ENCODE measurements at regions not wholly inside any gene's neighbourhood (a gene's known extent, or its start where the extent isn't known, plus 50 kb on each side); places are given as distances from the start of the nearest gene placed in this dataset.

DNA sequence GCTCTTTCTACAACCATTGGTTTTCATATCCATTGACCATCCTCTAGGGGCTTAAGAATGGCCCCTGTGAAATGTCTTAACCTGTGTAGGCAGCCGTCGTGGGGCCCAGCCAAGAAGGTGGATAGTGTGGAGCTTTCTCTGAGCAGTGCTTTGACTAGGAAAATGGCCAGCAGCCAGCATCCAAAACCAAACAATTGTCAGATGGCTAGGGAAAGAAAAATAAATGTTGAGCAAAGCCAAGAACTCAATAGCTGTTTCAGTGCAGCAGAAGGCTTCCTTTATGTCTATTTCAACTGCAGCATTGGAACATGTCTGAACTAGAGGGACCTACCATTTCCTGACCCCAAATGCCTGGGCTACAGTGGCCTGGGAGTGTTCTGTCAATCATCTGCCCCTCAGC is 374.9 kb downstream of the TLE4 start:
- ATAC-seq (no peak), DNase-seq (ENCODE audit: missing footprints) (no peak)
- intact Hi-C loops (cut with DNase I), result no loop called here

DNA sequence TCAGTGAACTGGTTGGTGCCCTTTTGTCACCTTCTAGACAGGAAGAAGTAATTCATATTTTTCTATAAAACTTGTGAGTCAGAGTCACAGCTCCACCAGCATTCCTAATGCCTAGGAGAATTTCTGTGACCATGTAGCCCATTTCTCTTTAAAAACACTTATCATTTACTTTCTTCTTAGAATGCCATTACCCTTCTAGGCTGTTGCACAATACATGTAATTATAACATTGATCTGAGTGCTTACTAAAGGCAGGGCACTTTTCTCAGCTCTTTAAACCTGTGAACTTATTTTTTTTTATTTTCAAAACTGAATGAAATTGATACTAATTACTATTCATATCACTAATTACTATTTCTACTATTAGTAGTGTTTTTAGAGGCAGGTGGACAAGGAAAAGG is 373.7 kb downstream of the TLE4 start:
- DNase-seq (ENCODE audit: missing footprints) (no peak), ATAC-seq (no peak)
- intact Hi-C loops (cut with DNase I), result no loop called here

DNA sequence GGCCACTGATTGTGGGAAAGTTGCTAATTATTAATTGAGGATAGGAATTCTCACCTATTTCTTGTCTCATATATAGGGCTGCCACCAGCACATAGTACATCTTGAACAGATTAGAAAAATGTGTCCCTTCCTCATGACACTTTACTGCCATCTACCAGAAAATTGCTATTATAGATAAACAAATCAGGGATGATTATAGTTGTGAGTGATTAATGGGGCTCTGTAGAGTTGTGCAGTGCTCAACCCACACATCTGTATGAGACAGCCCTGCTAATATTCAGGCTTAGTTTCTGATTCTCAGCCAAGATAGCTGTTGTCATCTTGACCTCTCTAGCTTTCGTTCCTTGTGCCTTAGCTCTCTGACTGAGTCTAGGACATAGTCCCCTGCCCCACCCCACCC is 373.3 kb downstream of the TLE4 start:
- intact Hi-C loops (cut with DNase I), result no loop called here
- DNase-seq (ENCODE audit: missing footprints) (no peak), ATAC-seq (no peak)

DNA sequence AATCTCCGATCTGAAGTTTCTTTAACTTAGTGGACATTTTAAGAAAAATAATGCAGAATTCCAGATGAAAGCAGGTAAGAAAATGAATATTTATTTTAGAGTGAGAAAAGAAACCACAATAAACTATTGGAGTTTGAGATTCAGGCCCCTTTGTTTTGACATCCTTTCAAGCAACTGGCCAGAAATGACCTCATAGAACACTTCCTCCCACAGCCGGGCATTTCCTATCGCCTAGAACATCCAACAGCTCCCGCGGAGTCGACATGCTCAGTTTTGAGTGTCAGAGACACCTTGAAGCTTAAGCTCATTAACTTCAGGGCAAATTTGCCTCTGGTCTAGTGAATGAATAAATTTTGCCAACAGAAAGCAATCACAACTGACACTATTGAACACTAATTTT is 369.2 kb downstream of the TLE4 start:
- intact Hi-C loops (cut with DNase I), result no loop called here
- ATAC-seq, result no peak
- DNase-seq (ENCODE audit: missing footprints), result no peak

DNA sequence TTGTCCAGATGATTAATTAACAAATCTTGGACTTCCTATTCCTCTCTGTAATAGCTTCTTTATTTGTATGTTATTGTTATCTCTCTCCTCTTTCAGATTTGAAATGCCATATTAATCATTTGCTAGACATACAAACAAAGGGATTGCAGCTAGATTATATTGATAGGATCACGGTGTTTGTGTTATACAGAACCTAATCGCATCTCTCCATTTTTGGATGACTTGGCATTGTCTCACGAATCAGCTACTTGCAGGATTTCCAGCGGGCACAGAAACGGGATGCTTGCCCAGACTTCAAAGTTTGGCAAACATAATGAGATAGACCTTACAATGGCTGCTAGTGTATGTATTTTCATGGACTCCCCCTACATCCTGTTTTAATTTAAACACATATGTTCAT is 368.1 kb downstream of the TLE4 start:
- DNase-seq (ENCODE audit: missing footprints) (no peak), ATAC-seq (no peak)
- intact Hi-C loops (cut with DNase I), result no loop called here

DNA sequence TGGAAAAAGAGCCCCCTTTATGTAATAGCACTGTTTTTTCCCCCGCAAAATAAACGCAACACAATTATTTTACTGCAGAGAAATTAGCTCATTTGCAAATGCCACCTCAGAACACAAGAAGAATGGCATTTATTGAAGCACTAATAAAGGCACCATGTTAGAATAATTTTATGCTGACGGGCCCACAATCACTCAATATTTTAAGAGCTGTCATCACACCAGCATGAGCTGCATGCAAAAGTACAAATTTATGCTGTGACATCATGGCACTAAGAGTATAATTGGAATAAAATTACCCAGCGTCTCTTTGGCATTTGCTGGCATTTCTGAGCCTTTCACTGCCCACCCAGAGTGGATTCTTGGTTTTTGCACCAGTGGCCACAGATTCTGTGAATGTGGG is 364.6 kb downstream of the TLE4 start:
- ATAC-seq, result no peak
- intact Hi-C loops (cut with DNase I), result no loop called here
- DNase-seq (ENCODE audit: missing footprints), result no peak

DNA sequence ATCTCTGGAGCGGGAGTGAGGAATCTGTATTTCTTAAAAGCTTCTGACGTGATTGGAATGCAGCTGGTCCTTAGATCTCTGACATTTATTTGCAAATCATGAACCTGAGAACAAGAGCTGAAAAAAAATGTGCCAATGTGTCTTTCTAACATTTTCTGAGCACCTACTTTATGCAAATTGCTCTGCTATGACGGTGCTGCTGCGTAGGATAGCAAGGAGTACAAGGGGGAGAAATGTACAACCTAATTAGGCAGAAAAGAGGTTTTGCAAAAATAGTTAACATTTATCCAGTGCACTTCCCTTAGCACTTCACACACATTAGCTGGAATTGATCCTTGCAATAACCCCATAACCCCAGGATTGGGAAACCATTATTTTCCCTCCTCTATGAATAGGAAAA is 357.5 kb downstream of the TLE4 start:
- ATAC-seq (no peak), DNase-seq (ENCODE audit: missing footprints) (no peak)
- intact Hi-C loops (cut with DNase I), result no loop called here

DNA sequence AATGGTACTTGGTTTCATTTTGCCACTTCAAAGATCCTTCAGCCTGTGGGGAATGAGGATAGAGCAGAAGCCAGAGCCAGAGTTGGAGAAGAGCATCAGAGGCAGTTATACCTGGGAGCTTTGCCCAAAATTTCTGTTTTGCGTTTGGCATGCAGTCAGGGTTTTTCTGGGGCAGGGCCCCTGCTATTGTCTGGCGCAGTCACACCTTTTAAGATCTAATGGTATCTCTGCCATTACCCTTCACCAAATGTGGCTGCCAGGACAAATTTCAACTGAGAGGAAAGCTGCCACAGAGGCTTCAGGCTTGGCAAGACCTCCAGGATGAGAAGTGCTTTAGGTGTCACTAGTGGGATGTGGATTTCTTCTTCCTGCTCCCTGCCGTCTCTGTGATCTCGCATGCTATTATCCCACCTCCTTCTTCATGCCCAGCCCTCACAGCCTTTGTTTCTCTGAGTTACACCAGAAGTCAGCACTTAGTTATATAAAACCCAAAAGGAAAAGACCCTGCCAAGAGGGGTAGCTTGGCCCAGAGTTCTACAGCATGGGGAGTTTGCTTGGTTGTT is 357.0 kb downstream of the TLE4 start:
- intact Hi-C loops (cut with DNase I), result no loop called here
- ATAC-seq (no peak), DNase-seq (ENCODE audit: missing footprints) (no peak)

DNA sequence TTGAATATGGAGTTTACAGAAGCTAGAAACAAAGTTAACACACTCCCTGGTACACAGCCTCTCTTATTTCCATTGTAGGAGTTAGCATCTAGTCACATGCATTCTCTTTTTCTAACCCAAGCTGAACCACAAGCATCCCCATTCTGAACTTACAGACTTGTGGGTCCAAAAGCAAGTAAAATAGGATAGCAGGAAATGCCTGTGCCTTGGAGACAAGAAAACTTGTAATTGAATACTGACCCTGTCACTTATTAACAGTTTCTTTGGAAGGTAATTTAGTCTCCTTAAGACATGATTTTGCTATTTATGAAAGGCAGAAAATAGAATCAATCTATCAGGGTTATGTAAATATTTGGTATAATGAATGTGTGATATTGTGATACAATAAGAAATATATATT is 353.6 kb downstream of the TLE4 start:
- ATAC-seq (no peak), DNase-seq (ENCODE audit: missing footprints) (no peak)
- intact Hi-C loops (cut with DNase I), result no loop called here

DNA sequence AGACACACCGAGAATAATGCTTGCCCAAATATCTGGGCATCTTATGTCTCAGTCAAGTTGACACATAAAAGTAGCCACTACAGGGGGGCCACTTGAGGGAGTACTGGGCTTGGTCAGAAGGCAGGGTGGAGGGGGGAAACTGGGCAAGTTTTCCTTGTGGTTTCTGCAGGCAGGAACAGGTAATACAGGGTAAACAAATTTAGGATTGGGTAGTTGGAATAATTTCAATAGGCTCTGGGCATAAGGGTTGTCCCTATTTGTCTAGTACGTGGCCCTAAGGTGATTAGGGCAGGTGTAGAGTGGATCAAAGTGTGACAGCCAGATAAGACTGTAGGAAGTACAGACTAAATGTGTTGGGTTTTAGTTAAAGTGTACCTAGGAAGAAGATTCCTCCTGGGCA is 353.1 kb downstream of the TLE4 start:
- ATAC-seq, result no peak
- intact Hi-C loops (cut with DNase I), result no loop called here
- no peak for DNase-seq (ENCODE audit: missing footprints)

DNA sequence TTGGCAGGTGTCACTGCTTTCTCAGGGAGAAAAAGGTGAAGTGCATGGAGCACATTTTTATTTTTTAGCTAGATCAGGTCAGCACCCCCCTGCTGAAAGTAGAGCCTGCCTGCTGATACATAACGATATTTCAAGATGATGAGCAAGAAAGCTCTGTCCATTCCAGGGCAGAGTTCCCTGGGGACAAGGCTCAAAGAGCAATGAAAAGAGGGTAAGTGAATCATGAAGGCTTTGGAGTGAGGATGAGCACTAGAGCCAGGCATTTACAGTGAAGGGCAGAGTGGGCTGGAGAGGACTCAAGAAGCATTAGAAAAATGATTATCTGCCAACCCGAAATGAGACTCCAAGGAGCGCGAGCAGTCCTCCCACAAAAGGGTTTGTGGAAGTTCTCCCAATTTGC is 345.7 kb downstream of the TLE4 start:
- ATAC-seq, result no peak
- DNase-seq (ENCODE audit: missing footprints), result no peak
- intact Hi-C loops (cut with DNase I), result no loop called here

DNA sequence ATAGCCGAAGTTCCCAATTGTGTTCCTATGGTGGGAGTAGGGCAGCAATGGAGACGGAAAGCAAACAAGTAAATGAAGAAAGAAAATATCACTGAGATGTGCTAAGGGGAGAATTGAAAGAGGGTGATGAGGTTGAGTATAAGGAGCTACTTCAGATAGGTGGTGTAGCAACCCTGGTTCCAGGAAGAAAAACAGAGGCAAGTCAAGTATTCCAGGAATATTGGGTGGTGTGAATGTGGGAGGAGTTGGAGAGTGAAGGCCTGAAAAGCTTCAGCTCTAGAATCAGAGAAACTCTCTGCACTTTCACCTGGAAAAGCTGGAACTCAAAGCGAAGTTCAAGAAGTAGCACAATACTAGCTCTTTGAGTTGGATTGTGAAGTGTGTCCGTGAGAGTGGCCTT is 342.1 kb downstream of the TLE4 start:
- ATAC-seq (no peak), DNase-seq (ENCODE audit: missing footprints) (no peak)
- intact Hi-C loops (cut with DNase I), result no loop called here

DNA sequence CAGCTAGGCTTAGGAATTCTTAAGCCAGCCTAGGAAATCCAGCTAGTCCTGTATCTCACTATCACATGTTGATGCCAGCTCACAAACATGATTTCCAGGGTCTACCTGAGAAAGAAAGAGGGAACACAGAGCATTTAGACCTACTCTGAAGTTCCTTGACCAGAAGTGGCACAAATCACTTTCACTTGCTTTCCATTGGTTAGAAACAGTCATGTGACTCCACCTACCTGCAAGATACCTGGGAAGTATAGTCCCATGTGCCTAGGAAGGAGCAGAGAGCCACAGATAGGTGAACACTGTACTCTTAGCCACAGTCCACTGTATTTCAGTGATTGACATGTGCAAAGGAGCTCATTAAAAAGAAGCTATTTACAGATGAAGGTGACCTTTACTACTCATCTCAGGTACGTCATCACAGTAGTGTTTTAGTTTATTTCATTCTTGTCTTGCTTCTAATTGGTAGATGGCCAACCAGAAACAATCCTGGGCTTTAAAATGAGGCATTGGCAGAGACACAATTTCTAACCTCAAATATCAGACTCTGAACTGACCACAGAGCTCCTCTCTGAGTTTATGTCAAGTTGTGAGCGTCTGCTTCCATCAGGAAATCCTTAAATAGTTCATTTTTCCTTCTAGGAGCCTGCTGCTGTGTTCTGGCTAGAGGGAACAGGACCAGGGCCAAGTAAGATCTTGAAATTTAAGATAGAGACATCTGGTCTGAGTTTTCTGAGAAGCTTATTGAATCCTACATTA is 340.7 kb downstream of the TLE4 start:
- intact Hi-C loops (cut with DNase I), result no loop called here
- ATAC-seq (no peak), DNase-seq (ENCODE audit: missing footprints) (no peak)

DNA sequence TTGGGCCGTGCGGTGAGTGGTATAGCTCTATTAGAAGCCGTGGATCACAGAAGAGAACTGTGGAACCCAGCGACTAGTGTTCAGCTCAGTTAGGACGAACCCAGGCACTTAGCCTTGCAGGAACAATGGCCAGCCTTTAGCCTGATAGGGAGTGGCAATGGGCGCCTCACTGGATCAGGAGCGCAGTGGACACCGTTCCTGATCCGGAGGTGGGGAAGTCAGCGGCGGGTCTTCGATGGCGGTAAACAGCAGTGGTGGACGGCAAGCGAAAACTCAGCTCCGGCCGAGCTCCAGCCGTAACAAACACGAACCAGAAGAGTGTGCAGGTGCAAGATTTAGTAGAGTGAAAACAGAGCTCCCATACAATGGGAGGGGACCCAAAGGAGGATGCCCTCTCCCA is 340.0 kb downstream of the TLE4 start:
- intact Hi-C loops (cut with DNase I), result no loop called here
- DNase-seq (ENCODE audit: missing footprints), result no peak
- no peak for ATAC-seq

DNA sequence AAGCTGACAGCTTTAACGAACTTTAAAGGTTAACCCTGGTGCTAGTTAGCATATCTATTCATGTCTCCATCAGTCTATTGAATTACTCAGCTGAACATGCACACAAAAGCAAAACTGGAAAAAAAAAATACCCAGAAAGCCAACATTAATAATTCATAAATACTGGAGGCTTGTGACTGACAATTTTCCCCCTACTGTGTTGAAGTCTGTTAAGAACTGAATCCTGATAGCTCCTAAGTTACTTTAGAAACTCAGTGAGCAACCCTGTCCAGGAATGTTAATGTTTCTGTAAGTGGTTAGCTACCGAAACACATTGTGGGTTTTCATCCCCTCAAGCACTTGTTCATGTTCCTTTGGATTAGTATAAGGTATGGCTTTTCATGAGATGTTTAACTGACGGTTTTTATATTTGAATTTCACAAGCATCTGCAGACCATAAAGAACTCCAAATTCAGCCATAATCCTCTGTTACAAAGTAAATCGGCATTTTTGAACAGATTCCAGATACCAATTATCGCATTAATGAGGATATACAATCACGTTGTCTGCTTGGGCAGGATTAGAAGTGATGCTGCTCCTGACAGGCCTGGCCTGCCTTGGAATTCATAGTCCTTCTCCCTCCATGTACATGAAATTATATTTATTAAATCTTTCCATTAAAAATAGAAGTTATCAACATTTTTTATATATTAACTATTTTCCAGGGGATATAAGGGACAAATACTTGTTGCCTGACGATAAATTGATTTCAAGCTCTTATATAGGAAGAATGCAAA is 331.2 kb downstream of the TLE4 start:
- ATAC-seq, result no peak
- DNase-seq (ENCODE audit: missing footprints), result no peak
- intact Hi-C loops (cut with DNase I), result no loop called here

DNA sequence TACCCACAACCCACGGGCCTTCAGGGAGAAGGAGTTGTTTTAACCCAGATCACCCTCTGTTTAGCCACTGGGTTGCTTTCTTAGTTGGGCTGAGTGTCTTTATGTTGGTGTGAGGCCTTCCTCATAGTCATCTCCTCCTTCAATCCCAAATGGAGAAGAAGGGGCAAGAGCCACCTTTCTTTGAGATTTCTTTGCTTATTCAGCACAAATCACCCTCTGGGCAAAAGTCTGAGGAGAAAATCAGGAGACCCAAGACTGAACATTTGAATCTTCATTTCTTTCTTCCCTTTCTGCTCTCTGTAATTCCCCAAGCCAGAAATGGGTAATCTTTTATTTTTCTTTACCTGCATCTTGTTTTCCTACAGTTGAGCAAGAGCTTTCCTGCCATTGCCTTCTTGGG is 329.0 kb downstream of the TLE4 start:
- intact Hi-C loops (cut with DNase I), result no loop called here
- DNase-seq (ENCODE audit: missing footprints), result no peak
- no peak for ATAC-seq

DNA sequence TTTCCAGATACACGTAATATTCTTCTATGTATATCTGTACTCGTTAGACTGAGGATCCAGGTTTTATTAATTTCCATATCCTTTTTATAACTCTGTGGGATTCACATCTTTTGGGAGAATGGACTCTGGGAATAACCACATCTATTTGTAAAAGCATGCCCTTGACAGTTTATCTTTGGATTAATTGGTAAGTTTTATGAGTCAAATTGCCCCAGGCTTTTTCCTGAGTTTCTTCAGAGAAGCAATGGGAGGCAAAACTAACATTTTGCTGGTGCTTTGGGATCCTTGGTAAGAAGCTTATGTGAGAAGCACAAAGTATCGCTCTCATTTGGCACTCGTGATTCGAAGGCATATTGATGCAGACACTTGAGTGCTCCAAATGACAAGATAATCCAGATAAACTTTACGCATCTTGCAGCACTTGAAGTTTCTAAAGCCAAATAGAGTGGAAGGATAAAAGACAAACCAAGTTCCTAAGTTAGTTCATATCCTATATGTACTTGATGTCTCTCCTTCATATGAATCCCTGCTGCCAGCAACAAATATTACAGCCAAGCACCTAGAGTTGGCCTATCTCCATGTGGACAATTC is 324.7 kb downstream of the TLE4 start:
- intact Hi-C loops (cut with DNase I), result no loop called here
- no peak for DNase-seq (ENCODE audit: missing footprints)
- ATAC-seq, result no peak

DNA sequence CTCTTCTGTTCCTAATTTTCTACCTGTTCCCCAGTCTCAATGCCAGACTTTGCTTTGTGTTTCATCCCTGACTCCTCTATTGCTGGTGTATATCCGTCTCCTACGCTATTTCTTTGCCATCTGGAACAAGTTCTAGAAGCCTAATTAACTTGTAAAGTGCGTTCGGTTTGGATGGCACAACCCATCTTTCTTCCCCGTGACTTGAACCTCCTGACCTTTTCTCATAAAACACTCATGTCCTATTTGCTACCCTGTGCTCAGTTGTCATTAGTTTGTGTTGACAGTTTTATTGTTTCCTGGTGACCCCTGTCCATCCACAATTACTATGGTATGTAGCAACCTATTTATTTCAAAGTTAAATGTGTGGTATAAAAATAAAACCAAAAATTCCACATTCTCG is 323.5 kb downstream of the TLE4 start:
- intact Hi-C loops (cut with DNase I), result no loop called here
- DNase-seq (ENCODE audit: missing footprints), result no peak

DNA sequence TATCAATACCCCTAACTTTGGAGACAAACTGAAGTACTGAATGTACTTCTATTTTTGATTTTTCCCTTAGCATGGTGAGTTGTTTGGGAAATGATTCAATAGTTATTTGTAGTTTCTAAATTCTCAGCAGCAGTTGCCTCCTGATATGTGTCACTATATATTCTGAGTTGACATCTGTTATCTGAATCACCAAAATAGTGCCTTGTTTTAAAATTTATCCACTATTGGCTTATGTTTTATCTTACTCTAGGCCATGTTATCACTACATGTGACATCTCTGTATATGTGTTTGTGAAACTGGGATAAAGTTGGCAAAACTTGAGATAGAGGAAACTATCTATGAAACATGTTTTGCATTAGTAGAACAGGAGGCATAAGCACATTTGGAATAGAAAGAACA is 317.6 kb downstream of the TLE4 start:
- no peak for ATAC-seq
- no peak for DNase-seq (ENCODE audit: missing footprints)
- intact Hi-C loops (cut with DNase I), result no loop called here

More for the DNA sequence above, 323.5 kb downstream of the TLE4 start:
- no peak for ATAC-seq
